ENCODE measurements at regions not wholly inside any gene's neighbourhood (a gene's known extent, or its start where the extent isn't known, plus 50 kb on each side); places are given as distances from the start of the nearest gene placed in this dataset.

- TF ChIP-seq FOXA1 (IDR thresholded peaks at IDR 0.05) (no peak), NFRKB (IDR thresholded peaks at IDR 0.05) (no peak), BHLHE40 (IDR thresholded peaks at IDR 0.05; ENCODE audit: borderline replicate concordance) (no peak), ZNF384 (IDR thresholded peaks at IDR 0.05) (no peak), SP1 (IDR thresholded peaks at IDR 0.05) (no peak), FOXM1 (IDR thresholded peaks at IDR 0.05; ENCODE audit: borderline replicate concordance) (no peak)
These were observed 398.4 kb upstream of the ID4 start for GRCh38 chr6:19438566-19439353.

Measured in HEK293T (cell line).